LHCN-M2 (cell line): ENCODE measurements at regions not wholly inside any gene's neighbourhood (a gene's known extent, or its start where the extent isn't known, plus 50 kb on each side); places are given as distances from the start of the nearest gene placed in this dataset.
"Not testable (repeated sequence)": the region's sequence is repeated elsewhere in the genome, so short reads cannot be mapped to it uniquely, and the experiment has no call there.

Experiments used
- DNase-seq: peaks from one replicate; pipeline ENCODE4 v3.0.0-alpha.2; 2012; ENCODE audit warnings: low read depth

- DNase-seq = peak; percentile 47
These were observed 152.3 kb downstream of the PCTP start for GRCh38 chr17:55903028-55903690.

DNA sequence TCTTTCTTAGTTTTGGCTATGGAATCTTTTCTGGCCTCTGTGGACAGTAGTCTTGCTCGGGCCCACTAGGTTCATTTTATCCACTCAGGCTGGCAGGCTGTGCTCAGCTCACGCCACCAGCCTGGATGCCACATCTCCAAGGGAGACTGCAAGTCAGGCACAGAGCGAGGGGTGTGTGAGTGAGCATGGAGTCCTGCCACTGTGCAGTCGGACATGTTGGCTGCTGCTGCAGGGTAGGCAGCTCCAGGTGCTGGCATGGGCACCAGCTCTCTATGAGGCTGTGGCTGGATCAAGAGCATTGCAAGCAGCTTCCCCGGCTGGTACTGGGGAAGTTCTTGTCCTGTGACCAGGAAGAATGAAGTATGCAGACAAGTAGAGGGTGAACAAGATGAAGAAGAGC is 158.9 kb downstream of the PCTP start:
- no peak for DNase-seq

- DNase-seq = no peak
These were observed 160.3 kb downstream of the PCTP start for GRCh38 chr17:55911186-55911585.

GRCh38 chr17:55925440-55925839 is 174.6 kb downstream of the PCTP start:
- DNase-seq = peak; percentile 5

DNA sequence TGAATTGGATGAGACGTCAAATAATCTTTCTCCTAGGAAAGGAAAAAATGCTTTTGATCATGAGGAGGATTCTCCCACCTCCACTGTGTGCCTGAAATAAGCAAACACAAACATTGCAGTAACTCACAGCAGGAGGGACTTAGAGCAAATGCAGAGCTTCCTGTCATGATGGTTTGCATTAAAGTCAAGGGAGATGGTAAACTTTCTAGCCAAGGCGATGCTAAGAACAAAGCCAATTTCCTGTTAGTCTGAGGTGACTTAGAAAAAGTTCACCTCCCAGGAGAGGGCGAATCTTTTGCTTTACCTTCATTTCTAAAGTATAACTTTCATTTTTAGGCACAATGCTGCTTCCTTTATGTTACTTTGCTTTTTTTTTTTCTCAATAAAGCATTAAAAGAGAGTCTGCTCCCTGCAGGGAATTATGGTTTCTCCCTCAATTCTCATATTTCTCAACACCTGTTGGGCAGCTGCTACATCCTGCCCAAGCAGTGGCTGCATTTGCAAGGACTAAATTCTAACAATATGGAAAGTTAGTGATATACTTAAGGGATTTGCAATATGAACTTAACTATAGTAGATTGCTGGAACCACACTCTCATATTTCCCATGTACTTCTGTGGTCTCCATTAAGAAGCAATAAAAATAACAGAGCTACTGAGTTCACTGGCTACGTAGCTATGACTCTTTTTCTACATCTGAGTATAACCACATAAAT is 175.6 kb downstream of the PCTP start:
- peak; percentile 91 for DNase-seq

GRCh38 chr17:55930291-55930809 is 179.5 kb downstream of the PCTP start:
- DNase-seq = peak; percentile 34

- DNase-seq = no peak
These were observed 180.6 kb downstream of the PCTP start for GRCh38 chr17:55931446-55931845.

- DNase-seq = no peak
These were observed 182.1 kb downstream of the PCTP start for GRCh38 chr17:55932973-55933372.

- not testable (repeated sequence) for DNase-seq
These were observed 188.4 kb downstream of the PCTP start for GRCh38 chr17:55939181-55939810.

GRCh38 chr17:55959756-55960155 is 193.5 kb upstream of the ANKFN1 start:
- no peak for DNase-seq

DNA sequence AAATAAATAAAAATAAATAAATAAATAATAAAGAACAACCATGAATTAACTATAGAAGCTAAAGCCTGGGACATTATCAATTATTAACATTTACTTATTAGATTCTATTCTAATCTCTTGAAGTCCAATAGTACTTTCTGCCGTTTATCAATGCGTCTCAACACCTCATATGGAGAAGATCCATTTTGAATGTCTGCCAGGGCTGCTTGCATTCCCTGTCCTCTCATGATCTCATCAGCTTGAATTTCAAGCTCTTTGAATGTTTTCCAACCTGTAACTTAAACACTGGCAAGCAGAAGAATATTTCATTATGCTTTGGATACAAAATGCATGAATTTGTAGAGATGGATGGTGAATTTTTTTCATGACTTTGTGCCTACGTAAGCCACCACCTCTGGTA is 191.9 kb upstream of the ANKFN1 start:
- DNase-seq = no peak

DNA sequence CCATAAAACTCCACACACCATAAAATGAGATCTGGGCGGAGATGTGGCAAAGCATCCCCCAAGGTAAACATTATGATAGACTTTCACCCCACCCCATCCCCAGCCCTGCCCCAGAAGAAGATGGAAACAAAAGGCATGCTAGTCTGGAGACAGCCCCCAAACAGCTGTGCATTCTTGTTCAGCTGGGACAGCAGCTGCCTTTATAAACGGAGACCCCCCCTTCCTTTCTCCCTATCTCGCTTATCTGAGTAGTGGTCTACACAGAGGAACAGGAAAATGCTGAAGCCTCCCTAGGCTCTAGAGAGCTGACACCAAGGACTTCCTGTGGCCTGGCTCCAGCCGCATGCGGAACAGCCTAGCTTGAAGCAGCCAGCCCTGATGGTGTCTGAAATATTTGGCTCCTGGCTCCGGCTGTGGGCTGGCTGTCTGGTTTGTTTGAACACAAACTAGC is 190.3 kb upstream of the ANKFN1 start:
- DNase-seq = no peak

DNA sequence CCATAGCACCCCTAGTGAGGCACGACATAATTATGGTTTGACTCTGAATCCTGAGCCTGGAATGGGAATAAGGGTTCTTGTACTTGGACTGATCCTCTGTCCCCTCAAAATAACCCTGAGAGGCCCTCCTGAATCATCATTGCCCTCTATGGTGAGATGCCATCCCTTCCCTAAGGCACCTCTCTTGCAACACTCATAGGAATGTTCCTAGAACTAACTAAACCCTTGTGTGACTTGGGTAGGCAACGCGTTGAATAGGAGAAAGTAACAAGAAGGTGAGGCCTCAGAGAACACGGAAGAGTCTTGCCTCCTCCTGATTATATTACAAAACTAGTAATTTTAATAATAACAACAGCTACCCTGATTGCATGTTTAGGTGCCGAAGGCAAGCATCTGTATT is 189.1 kb upstream of the ANKFN1 start:
- DNase-seq = no peak

- no peak for DNase-seq
These were observed 188.2 kb upstream of the ANKFN1 start for GRCh38 chr17:55965051-55965450.

DNA sequence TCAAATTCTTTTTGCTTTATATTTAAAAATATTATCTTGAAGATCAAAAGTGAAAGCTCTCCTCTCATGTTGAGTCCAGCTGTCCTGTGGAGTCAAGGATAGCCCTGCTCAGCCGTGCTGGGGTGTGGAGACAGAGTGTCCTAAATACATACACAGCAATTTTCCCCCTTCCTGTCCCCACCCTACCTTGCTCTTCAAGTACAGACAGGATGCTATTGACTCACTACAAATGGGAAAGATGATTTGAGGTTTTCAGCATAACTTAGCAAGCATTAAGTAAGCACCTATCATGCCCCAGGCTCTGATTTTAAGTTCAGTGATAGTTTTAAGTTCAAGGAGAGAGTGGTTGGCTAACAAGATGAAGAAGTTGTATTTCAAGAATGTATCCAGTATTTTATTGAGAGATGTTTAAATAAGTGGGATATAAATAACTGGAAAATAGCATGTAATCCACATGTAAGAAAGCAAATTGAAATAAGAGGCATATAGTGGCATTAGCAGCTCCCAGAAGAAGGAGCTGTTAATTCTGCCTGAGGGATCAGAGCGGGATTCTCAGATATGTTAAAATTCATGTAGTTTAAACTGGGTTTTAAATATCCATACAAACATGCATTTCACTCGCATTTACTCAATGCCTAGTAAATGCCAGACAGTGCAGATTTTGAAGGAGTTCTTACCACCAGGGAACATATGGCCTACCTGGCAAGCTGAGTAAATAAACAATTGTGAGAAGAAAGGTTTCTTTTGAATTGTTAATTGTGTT is 183.5 kb upstream of the ANKFN1 start:
- DNase-seq = no peak

DNA sequence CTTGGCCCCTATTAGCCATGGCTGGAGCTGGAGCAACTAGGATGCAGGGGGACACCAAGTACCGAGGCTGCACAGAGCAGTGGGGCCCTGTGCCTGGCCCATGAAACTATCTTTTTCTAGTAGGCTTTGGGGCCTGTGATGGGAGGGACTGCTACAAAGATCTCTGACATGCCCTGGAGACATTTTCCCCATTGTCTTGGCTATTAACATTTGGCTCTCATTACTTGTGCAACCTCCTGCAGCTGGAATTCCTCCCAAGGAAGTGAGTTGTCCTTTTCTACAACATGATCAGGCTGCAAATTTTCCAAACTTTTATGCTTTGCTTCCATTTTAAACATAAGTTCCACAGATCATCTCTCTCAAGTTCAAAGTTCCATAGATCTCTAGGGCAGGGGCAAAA is 174.7 kb upstream of the ANKFN1 start:
- DNase-seq = no peak

- DNase-seq = no peak
These were observed 170.2 kb upstream of the ANKFN1 start for GRCh38 chr17:55983096-55983495.

- no peak for DNase-seq
These were observed 166.5 kb upstream of the ANKFN1 start for GRCh38 chr17:55986817-55987216.

- DNase-seq = no peak
These were observed 164.4 kb upstream of the ANKFN1 start for GRCh38 chr17:55988861-55989260.

DNA sequence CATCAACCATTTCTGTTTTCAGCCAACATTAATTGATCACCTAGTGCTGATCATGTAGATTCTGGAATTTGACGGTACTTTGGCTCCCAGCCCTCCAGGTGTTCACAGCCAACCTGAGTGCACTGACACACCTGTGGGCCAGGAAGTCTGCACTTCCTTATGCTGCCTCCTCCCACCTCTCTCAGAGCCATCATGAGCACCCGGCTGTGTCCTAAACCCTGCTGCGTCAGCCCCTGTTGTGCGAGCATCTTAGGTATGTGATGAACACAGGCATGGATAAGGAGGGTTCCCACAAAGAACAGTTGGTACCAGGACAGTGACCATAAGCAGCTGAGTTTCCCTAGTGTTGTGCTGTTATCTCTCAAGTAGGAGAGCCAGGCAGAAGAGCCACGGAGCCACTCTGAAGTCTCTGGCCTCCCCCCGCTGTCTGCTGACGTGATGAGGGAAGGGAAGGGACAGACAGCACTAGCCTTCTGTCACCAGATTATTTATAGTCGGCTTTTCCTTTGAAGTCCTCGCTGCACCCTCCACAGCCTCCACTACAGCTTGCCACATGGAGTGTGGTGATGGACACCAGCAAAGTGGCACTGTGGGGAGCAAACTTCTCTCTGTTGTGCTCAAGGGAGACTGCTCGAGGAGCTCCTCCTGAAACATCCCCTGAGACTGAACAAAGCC is 162.8 kb upstream of the ANKFN1 start:
- no peak for DNase-seq

- DNase-seq = peak; percentile 10
These were observed 156.4 kb upstream of the ANKFN1 start for GRCh38 chr17:55996826-55997225.
